Right atrium auricular region (tissue), 2 donors: ENCODE measurements at regions not wholly inside any gene's neighbourhood (a gene's known extent, or its start where the extent isn't known, plus 50 kb on each side); places are given as distances from the start of the nearest gene placed in this dataset.
A peak's percentile ranks its signal among the peaks of the same experiment; 100 is the strongest.

Source experiments
- DNase-seq: peaks from one replicate; pipeline ENCODE4 v3.0.0-alpha.2; 2019; ENCODE audit warnings: low spot score
- H3K27ac ChIP-seq, 2 donors: fragments of 200-600 bp; sonication (generic); 1 replicate in 1 of 2; 2 replicates in 1 of 2; pipeline ENCODE4 v1.5.1; 2016 to 2019
- H3K27me3 ChIP-seq, 2 donors: fragments of 200-600 bp; sonication (generic); one replicate each; pipeline versions ENCODE4 v1.5.1 to v1.6.0; 2017 to 2019
- H3K36me3 ChIP-seq: fragments of 200-600 bp; sonication (generic); one replicate; pipeline ENCODE4 v1.5.1; 2016
- H3K4me1 ChIP-seq, 2 donors: fragments of 200-600 bp; sonication (generic); one replicate each; pipeline versions ENCODE4 v1.5.1 to v1.6.0; 2017 to 2019
- H3K4me3 ChIP-seq, 2 donors: fragments of 200-600 bp; sonication (generic); 1 replicate in 1 of 2; 2 replicates in 1 of 2; pipeline ENCODE4 v1.5.1; 2017 to 2019; ENCODE audit warnings: mild to moderate bottlenecking in 1 of 2, moderate library complexity in 1 of 2
- H3K9me3 ChIP-seq, 2 donors: fragments of 200-600 bp; sonication (generic); one replicate each; pipeline ENCODE4 v1.5.1; 2019
- TF ChIP-seq, protein P1 (sequence below), 2 donors: fragments of 200-600 bp; sonication (generic); IDR thresholded peaks; one replicate each; pipeline ENCODE4 v1.5.1; 2019; ENCODE audit warnings: antibody characterized with exemption in 2 of 2

DNA sequence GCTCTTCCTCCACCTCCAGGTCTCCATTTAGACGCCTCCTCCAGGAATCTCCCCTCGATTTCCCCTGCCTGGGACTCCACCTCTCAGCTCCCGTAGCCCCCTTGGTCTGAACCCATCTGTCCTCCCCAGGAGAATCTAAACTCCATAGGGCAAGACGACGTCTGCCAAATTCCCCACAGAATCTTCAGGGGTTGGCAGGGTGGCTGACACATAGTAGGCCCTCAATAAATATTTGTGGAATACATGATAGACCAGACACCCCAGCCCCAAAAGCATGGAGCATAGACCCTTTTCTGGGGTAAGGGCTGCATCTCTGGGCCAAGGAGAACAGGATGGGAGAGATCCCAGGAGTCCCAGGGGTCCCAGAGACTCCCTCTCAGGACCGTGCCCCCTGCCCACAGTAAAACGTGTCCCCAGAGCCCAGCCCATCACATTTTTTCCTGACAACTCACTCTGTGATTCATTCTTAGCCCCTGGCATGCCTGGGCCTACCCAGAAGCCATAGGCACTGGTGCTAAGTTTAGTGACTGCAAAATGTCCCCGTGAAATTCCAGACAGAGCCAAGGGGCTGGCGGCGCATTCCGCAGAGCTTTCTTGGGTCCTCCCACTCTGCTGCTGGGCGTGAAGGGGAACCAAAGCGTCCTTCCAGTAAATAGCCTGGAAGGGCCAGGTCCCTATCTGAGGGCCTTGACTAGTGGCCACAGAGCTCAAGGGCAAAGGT lies 78.0 kb upstream of the SLC6A6 start:
- TF ChIP-seq, protein P1, sequence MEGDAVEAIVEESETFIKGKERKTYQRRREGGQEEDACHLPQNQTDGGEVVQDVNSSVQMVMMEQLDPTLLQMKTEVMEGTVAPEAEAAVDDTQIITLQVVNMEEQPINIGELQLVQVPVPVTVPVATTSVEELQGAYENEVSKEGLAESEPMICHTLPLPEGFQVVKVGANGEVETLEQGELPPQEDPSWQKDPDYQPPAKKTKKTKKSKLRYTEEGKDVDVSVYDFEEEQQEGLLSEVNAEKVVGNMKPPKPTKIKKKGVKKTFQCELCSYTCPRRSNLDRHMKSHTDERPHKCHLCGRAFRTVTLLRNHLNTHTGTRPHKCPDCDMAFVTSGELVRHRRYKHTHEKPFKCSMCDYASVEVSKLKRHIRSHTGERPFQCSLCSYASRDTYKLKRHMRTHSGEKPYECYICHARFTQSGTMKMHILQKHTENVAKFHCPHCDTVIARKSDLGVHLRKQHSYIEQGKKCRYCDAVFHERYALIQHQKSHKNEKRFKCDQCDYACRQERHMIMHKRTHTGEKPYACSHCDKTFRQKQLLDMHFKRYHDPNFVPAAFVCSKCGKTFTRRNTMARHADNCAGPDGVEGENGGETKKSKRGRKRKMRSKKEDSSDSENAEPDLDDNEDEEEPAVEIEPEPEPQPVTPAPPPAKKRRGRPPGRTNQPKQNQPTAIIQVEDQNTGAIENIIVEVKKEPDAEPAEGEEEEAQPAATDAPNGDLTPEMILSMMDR (IDR thresholded peaks at IDR 0.05): no peak
- H3K27ac ChIP-seq: peak overlapping the region; percentile 44 to 79
- H3K27me3 ChIP-seq: no peaks in the 10 kb centered on the region
- peaks cover 0 to 6% of the 10 kb centered on the region in 2 donors for H3K9me3 ChIP-seq
- H3K4me3 ChIP-seq: no peak overlapping the region
- DNase-seq: no peak
- H3K36me3 ChIP-seq: no peaks in the 10 kb centered on the region
- H3K4me1 ChIP-seq: peaks cover 0 to 22% of the 10 kb centered on the region in 2 donors

DNA sequence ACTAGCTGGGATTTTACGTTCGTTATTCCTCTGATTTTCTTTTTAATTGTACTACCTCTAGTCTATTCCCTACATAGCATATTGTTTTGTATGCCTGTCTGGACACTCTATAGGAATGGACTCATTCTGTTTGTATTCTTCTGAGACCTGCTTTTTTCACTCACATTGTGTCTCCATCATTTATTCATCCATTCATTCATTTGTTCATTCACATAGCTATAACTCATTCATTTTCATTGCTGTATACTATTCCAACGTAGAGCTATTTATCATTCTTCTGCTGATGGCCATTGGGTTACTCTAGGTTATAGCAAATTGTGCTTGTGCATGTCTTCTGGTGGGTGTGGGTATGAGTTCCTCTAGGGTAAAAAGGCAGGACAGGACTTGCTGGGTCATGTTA lies 74.0 kb upstream of the SLC6A6 start:
- no peak for DNase-seq
- H3K9me3 ChIP-seq: no peaks in the 10 kb centered on the region
- no peaks in the 10 kb centered on the region for H3K27me3 ChIP-seq
- H3K4me1 ChIP-seq: peaks cover 0 to 17% of the 10 kb centered on the region in 2 donors
- H3K36me3 ChIP-seq: no peaks in the 10 kb centered on the region
- TF ChIP-seq, protein P1 (IDR thresholded peaks at IDR 0.05): no peak
- H3K4me3 ChIP-seq: no peak overlapping the region
- H3K27ac ChIP-seq: no peak overlapping the region

DNA sequence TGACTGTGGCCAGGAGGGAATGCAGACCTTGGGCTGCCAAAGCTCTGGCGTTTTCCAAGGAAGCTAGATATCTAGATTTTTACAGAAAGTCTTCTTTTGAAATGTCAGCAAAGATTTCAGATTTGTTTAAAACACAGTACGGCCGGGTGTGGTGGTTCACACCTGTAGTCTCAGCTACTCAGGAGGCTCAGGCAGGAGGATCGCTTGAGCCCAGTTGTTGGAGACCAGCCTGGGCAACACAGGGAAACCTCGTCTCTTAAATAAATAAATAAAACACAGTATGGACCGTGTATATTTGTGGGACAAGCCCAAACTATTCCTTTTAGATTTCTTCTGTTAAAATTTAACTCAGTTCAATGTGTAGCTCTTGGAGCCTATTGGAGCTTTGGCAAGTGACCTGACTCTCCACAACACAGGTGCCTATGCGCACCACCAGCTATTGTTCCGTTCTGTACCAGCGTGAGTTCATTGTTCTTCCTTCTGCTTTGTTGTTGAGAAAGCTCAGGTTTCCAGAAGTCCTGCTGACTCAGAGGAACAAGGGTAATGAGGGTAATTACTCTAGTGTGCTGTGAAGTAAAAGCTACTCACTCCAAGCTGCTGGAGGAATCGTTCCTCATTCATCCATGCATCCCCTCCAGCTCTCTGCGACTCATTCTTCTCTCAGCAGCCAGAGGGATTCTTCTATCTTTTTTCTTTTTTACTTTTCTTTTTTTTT lies 73.1 kb upstream of the SLC6A6 start:
- Histone ChIP-seq H3K36me3 (no peaks in the 10 kb centered on the region), H3K4me3 (no peak overlapping the region), H3K9me3 (no peaks in the 10 kb centered on the region), H3K27me3 (no peaks in the 10 kb centered on the region), H3K4me1 (peaks cover 0 to 8% of the 10 kb centered on the region in 2 donors), H3K27ac (no peak overlapping the region)
- TF ChIP-seq, protein P1 (IDR thresholded peaks at IDR 0.05): no peak
- no peak for DNase-seq

DNA sequence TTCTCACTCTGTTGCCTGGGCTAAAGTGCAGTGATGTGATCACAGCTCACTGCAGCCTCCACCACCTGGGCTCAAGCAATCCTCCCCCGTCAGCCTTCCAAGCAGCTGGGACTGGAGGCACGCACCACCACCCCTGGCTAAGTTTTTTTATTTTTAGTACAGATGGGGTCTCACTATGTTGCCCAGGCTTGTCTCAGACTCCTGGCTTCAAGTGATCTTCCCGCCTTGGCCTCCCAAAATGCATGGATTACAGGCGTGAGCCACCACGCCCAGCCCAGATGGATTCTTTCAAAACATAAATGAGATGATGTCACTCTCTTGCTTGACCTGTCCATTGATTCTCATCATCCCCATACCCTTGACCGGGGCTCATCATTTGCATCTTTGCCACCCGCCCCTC lies 72.6 kb upstream of the SLC6A6 start:
- Histone ChIP-seq H3K4me1 (peaks cover 0 to 3% of the 10 kb centered on the region in 2 donors), H3K36me3 (no peaks in the 10 kb centered on the region), H3K27ac (no peak overlapping the region), H3K27me3 (no peaks in the 10 kb centered on the region), H3K9me3 (no peaks in the 10 kb centered on the region), H3K4me3 (no peak overlapping the region)
- TF ChIP-seq, protein P1 (IDR thresholded peaks at IDR 0.05): no peak
- no peak for DNase-seq

DNA sequence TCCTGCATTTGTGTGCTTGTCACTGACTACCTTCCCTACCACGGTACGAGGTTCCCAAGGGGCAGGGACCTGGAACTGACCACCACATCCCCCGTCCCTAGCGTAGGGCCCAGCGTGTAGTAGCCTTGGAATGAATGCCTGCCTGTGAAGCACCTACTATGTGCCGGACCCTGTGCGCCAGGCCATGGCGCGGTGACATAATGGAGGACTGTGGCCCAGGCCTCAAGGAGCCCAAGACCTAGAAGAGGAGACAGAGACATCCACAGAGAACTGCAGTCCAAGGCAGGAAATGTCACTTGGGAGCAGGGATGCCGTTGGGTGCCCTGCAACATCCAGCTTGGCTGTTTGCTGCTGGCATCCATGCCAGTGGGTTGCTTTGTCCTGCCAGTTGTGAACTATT lies 71.9 kb upstream of the SLC6A6 start:
- TF ChIP-seq, protein P1 (IDR thresholded peaks at IDR 0.05): no peak
- DNase-seq: no peak
- no peaks in the 10 kb centered on the region for H3K27me3 ChIP-seq

More for the DNA sequence above, 71.9 kb upstream of the SLC6A6 start:
- Histone ChIP-seq H3K4me1 (no peaks in the 10 kb centered on the region), H3K36me3 (no peaks in the 10 kb centered on the region), H3K4me3 (no peak overlapping the region), H3K27ac (no peak overlapping the region), H3K9me3 (no peaks in the 10 kb centered on the region)
